Bronchial epithelial cell (primary cell): ENCODE measurements at regions not wholly inside any gene's neighbourhood (a gene's known extent, or its start where the extent isn't known, plus 50 kb on each side); places are given as distances from the start of the nearest gene placed in this dataset.
"Not testable (repeated sequence)": the region's sequence is repeated elsewhere in the genome, so short reads cannot be mapped to it uniquely, and the experiment has no call there.

ENCODE experiments used
- DNase-seq: peaks from one replicate; pipeline ENCODE4 v3.0.0-alpha.2; 2010; ENCODE audit warnings: low read depth
- FAIRE-seq: peaks from 2 replicates; lab custom pipeline; 2011; peaks lifted over from hg19 to GRCh38; lab: Jason Lieb, UNC
- H3K27me3 ChIP-seq: 2 replicates; pipeline ENCODE4 v1.5.1; 2011; ENCODE audit warnings: low read length; ENCODE audit not compliant: control insufficient read depth, insufficient read depth
- H3K36me3 ChIP-seq: 2 replicates; pipeline ENCODE4 v1.5.1; 2011; ENCODE audit warnings: low read length; ENCODE audit not compliant: control insufficient read depth, insufficient read depth
- H3K4me3 ChIP-seq: 2 replicates; pipeline ENCODE4 v1.5.1; 2011; ENCODE audit warnings: mild to moderate bottlenecking, low read depth, low read length, control low read depth
- CTCF ChIP-seq: IDR thresholded peaks from 2 replicates; pipeline ENCODE4 v1.5.1; 2011; ENCODE audit warnings: mild to moderate bottlenecking, moderate library complexity, low read length, control low read depth, inconsistent platforms; ENCODE audit not compliant: insufficient read depth, severe bottlenecking

- no peak for TF ChIP-seq CTCF
- Histone ChIP-seq H3K4me3 (no peak overlapping the region), H3K27me3 (no peaks in the 10 kb centered on the region), H3K36me3 (no peaks in the 10 kb centered on the region)
- DNase-seq (no peak), FAIRE-seq (no peak)
These were observed 203.8 kb upstream of the ACO1 start for GRCh38 chr9:32180597-32180996.

- DNase-seq, result no peak
- no peaks in the 10 kb centered on the region for H3K36me3 ChIP-seq
- no peaks in the 10 kb centered on the region for H3K27me3 ChIP-seq
- no peak for TF ChIP-seq CTCF
- no peak overlapping the region for H3K4me3 ChIP-seq
- no peak for FAIRE-seq
These were observed 184.2 kb upstream of the ACO1 start for GRCh38 chr9:32200241-32200640.

- Histone ChIP-seq H3K36me3 (no peaks in the 10 kb centered on the region), H3K4me3 (no peak overlapping the region), H3K27me3 (no peaks in the 10 kb centered on the region)
- FAIRE-seq (peak; percentile 36), DNase-seq (no peak)
- no peak for TF ChIP-seq CTCF
These were observed 183.5 kb upstream of the ACO1 start for GRCh38 chr9:32200896-32201295.

DNA sequence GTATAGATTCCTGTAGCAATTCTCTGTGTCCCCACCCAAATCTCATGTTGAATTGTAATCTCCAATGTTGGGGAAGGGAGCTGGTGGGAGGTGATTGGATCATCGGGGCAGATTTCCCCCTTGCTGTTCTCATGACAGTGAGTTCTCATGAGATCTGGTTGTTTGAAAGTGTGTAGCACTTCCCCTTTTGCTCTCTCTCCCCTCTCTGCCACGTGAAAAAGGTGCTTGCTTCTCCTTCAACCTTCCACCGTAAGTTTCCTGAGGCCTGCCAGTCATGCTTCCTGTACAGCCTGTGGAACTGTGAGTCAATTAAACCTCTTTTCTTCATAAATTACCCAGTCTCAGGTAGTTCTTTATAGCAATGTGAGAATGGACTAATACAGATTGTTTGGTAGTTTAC lies 175.3 kb upstream of the ACO1 start:
- FAIRE-seq, H3K4me3 ChIP-seq, DNase-seq, H3K36me3 ChIP-seq, H3K27me3 ChIP-seq: not testable (repeated sequence)

- no peak for TF ChIP-seq CTCF
- no peaks in the 10 kb centered on the region for H3K36me3 ChIP-seq
- no peak for DNase-seq
- no peak overlapping the region for H3K4me3 ChIP-seq
- FAIRE-seq, result no peak
- no peaks in the 10 kb centered on the region for H3K27me3 ChIP-seq
These were observed 166.2 kb upstream of the ACO1 start for GRCh38 chr9:32218100-32218767.

DNA sequence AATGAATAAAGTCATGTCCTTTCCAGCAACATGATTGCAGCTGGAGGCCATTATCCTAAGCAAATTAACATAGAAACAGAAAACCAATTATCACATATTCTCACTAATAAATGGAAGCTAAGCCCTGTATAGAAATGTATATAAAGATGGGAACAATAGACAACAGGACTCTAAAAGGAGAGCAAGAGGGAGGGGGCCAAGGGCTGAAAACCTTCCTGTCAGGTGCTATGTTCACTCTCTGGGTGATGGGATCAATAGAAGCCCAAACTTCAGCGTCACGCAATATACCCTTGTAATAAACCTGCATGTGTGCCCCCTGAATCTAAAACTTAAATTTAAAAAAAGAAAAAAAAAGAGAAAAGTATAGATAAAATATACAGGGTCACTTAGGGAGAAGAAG lies 163.7 kb upstream of the ACO1 start:
- no peak for DNase-seq
- no peaks in the 10 kb centered on the region for H3K27me3 ChIP-seq
- no peak overlapping the region for H3K4me3 ChIP-seq
- no peak for FAIRE-seq
- TF ChIP-seq CTCF, result no peak
- no peaks in the 10 kb centered on the region for H3K36me3 ChIP-seq
